HCT116 (cell line): ENCODE measurements at regions not wholly inside any gene's neighbourhood (a gene's known extent, or its start where the extent isn't known, plus 50 kb on each side); places are given as distances from the start of the nearest gene placed in this dataset.

Experiments used
- CTCF ChIP-seq, 3 experiments: fragments of 200-600 bp in 1 of 3; sonication (generic) in 1 of 3; IDR thresholded peaks in 2 of 3; conservative IDR thresholded peaks in 1 of 3; 2 replicates each; pipeline ENCODE4 v1.5.1; 2012 to 2017; ENCODE audit warnings: low read depth in 2 of 3, low read length in 2 of 3, antibody characterized with exemption in 1 of 3, borderline replicate concordance in 1 of 3, control low read depth in 1 of 3, mild to moderate bottlenecking in 1 of 3, mixed read lengths in 1 of 3, mixed run types in 1 of 3, moderate library complexity in 1 of 3; ENCODE audit not compliant: insufficient read depth in 1 of 3
- ELF1 ChIP-seq: IDR thresholded peaks from 2 replicates; pipeline ENCODE4 v1.6.1; 2012; ENCODE audit warnings: low read depth, borderline replicate concordance
- EZH2 ChIP-seq: fragments of 200-600 bp; sonication (generic); IDR thresholded peaks from 2 replicates; pipeline ENCODE4 v1.6.1; 2017; ENCODE audit warnings: antibody characterized with exemption, mixed run types
- EZH2phosphoT487 ChIP-seq: fragments of 200-600 bp; IDR thresholded peaks from 2 replicates; pipeline ENCODE4 v1.6.1; 2018; ENCODE audit warnings: antibody characterized with exemption, borderline replicate concordance
- FOSL1 ChIP-seq: IDR thresholded peaks from 2 replicates; pipeline ENCODE4 v1.6.1; 2012; ENCODE audit warnings: low read depth
- POLR2A ChIP-seq: IDR thresholded peaks from 2 replicates; pipeline ENCODE4 v1.7.0; 2011; ENCODE audit warnings: borderline replicate concordance; ENCODE audit not compliant: insufficient read depth, insufficient read length; ENCODE audit errors: extremely low read depth
- POLR2AphosphoS5 ChIP-seq: IDR thresholded peaks from 2 replicates; pipeline ENCODE4 v1.6.1; 2011; ENCODE audit warnings: mild to moderate bottlenecking, low read depth, low read length, moderate library complexity
- RAD21 ChIP-seq: IDR thresholded peaks from 2 replicates; pipeline ENCODE4 v1.6.1; 2012; ENCODE audit warnings: low read depth, mild to moderate bottlenecking
- SP1 ChIP-seq: IDR thresholded peaks from 2 replicates; pipeline ENCODE4 v1.6.1; 2012; ENCODE audit warnings: low read depth
- SRF ChIP-seq: IDR thresholded peaks from 2 replicates; pipeline ENCODE4 v1.6.1; 2012; ENCODE audit warnings: low read depth
- TF ChIP-seq, protein P1 (sequence below): IDR thresholded peaks from 2 replicates; pipeline ENCODE4 v1.6.1; 2012; ENCODE audit warnings: low read depth

DNA sequence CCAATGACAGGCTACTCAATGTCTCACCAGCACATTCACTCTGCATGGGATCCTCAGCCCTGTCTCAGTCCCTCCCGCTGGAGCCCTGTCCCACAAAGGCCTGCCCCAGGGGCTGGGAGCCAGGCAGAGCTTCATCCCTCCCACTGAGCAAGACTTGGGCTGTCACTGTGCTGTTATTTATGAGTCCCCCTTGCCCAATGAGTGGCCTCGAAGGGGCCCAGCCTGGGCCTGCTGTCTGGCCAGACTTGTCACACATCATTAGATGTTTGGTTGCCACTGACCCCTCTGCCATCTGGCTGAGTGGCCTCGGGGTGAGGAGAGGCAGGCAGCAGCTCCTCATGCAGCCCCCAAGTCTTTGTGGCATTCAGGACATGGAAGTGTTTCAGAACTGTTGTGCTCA is 330.6 kb upstream of the SKOR2 start:
- TF ChIP-seq, protein P1, sequence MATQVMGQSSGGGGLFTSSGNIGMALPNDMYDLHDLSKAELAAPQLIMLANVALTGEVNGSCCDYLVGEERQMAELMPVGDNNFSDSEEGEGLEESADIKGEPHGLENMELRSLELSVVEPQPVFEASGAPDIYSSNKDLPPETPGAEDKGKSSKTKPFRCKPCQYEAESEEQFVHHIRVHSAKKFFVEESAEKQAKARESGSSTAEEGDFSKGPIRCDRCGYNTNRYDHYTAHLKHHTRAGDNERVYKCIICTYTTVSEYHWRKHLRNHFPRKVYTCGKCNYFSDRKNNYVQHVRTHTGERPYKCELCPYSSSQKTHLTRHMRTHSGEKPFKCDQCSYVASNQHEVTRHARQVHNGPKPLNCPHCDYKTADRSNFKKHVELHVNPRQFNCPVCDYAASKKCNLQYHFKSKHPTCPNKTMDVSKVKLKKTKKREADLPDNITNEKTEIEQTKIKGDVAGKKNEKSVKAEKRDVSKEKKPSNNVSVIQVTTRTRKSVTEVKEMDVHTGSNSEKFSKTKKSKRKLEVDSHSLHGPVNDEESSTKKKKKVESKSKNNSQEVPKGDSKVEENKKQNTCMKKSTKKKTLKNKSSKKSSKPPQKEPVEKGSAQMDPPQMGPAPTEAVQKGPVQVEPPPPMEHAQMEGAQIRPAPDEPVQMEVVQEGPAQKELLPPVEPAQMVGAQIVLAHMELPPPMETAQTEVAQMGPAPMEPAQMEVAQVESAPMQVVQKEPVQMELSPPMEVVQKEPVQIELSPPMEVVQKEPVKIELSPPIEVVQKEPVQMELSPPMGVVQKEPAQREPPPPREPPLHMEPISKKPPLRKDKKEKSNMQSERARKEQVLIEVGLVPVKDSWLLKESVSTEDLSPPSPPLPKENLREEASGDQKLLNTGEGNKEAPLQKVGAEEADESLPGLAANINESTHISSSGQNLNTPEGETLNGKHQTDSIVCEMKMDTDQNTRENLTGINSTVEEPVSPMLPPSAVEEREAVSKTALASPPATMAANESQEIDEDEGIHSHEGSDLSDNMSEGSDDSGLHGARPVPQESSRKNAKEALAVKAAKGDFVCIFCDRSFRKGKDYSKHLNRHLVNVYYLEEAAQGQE, result no peak
- no peak for TF ChIP-seq CTCF (IDR thresholded peaks at IDR 0.05 in 2 of 3, conservative IDR thresholded peaks at IDR 0.05 in 1 of 3; ENCODE audit: borderline replicate concordance in 1 of 3, insufficient read depth in 1 of 3, low read depth in 2 of 3, low read length in 2 of 3)
- TF ChIP-seq RAD21, result no peak
- no peak for TF ChIP-seq SRF
- no peak for TF ChIP-seq SP1
- TF ChIP-seq FOSL1, result no peak
- TF ChIP-seq ELF1, result no peak
- TF ChIP-seq POLR2AphosphoS5, result no peak
- TF ChIP-seq EZH2, result no peak
- TF ChIP-seq POLR2A, result no peak
- no peak for TF ChIP-seq EZH2phosphoT487
